ENCODE measurements at regions not wholly inside any gene's neighbourhood (a gene's known extent, or its start where the extent isn't known, plus 50 kb on each side); places are given as distances from the start of the nearest gene placed in this dataset.
"Not testable (repeated sequence)": the region's sequence is repeated elsewhere in the genome, so short reads cannot be mapped to it uniquely, and the experiment has no call there.

DNA sequence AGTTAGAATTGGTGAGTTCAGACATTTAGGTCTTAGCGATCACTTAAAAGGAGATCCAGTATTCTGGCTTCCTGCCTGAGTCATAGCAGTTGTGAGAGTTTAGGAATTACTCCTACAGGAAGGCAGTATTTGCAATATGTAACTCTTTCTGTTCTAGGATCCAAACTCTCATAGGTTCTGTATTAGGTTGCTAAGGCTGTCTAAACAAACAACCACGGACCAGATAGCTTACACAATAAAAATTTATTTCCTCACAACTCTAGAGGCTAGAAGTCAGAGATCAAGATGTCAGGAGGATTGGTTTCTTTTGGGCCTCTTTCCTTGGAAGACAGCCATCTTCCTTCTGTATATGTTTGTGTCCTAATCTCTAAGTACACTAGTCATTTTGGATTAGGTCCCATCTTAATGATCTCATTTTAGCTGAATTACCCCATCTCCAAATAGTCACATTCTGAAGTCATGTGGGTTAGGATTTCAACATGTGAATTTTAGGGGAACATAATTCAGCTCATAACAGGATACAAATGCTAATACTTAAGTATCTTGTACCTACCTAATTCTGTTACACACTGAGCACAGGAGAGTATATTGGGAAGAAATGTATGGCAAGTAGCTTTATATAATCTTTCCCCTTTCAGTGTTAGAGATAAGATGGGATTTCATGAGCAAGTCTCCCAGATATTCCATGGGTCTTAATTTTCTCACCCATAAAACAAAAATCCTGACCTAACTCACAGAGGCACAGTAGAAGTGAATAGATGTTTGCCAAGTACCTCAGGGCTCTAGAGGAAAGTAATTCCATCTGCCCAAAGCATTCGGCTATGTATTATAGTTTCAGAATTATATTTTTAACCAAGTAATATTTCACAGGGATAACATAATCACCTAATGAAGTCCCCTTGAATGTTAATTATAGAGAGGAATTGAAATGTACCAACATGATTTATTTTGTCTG, 144.4 kb downstream of the PTBP2 start:
- no peak for DNase-seq

GRCh38 chr1:96872757-96873156, 151.2 kb downstream of the PTBP2 start:
- no peak for DNase-seq

DNA sequence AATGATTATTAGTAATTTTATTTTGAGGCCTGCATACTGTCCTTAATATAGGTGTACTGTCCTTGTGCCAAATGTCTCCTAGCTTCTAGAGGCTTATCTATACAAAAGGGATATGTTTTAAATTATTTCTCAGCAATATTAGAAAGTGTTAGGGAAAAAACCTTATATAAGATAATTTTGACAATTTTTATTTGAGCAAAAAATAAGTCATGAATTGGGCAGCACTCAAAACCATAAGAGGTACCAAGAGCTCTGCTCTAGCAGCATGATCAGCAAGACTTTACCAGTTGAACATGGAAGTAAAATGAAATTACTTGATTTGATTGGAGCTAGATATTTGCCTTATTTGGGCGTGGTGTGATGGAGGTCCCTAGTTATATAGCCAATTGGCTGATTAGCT, 157.1 kb downstream of the PTBP2 start:
- DNase-seq: no peak

DNA sequence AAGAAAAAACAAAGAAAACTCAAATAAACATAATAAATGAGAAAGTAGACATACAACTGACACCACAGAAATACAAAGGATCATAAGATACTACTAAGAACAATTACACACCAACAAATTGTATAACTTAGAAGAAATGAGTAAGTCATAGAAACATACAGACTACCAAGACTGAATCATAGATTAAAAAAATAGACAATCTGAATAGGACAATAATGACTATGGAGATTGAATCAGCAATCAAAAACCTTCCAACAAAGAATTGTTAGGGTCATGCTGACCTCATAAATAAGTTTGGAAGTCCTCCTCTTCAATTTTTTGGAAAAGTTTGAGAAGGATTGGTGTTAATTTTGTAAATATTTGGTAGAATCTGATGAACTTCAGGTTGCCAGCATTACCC, 159.0 kb downstream of the PTBP2 start:
- no peak for DNase-seq

GRCh38 chr1:96882096-96882495, 160.5 kb downstream of the PTBP2 start:
- DNase-seq: no peak

- no peak for DNase-seq
These were observed 164.9 kb downstream of the PTBP2 start for GRCh38 chr1:96886474-96886873.

DNA sequence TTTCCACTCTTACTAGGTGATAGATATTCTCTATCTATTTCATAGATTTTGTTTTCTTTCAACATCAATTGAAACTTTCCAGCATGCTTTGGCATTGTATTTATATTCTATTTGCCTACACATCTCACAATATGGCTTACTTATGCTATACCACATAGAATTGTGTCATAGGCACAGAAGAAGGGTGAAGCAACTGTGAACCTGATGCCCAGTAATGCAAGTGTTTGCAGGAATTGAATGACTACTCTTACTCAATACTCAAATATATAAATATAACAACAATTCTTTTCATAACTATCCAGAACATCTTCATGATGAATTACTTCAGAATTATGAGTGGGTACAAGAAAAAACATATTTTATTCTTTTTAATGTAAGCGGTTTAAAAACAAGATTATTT, 165.9 kb downstream of the PTBP2 start:
- no peak for DNase-seq

DNA sequence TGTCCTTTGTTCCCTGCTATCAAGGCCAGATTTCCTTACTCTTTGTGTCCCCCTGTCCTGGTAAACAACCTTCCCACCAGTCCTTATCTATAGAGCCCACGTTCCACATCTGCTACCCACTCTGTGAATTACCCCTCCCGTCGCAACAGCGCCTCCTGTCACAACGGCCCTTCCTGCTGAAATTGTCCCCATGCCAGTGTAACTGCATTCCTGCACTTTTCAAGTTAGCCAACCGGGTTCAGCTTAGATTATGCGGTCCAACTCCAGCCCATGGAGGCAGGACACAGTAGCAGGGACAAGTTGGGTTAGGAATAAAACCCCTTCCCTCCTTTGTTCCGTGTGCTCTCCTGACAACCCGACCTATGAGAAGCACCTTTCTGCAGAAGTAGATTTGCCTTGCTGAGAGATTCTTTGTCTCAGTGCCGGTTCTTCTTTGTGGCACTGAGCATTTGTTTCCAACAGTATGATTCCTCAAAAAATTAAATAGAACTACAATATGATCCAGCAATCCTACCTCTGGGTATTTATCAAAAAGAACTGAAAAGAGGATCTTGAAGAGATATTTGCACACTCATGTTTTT, 180.3 kb downstream of the PTBP2 start:
- DNase-seq: no peak

DNA sequence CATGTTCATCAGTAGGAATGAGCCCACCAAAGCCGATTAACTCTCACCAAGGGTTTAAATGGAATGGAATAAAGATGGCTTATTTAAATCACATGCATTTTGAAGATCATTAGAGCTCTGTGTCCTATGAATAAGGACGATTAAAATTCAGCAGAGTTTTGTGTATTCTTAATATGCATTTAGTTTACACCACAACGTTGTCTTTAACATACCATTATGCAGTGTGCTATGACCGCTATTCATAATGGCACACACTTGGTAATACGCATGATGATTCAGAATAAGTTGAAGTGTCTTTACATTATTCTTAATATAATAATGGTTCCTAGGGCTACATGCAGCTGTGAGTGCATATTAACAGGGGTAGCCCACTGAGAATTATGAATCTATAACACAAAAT, 190.7 kb downstream of the PTBP2 start:
- no peak for DNase-seq

DNA sequence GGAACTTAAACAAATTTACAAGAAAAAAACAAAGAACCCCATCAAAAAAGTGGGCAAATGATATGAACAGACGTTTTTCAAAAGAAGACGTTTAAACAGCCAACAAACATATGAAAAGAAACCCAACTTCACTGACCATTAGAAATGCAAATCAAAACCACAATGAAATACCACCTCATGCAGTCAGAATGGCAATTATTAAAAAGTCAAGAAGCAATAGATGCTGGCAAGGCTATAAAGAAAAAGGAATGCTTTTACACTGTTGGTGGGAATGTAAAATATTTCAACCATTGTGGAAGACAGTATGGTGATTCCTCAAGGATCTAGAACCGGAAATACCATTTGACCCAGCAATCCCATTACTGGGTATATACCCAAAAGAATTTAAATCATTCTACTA, 194.1 kb downstream of the PTBP2 start:
- not testable (repeated sequence) for DNase-seq

- no peak for DNase-seq
These were observed 196.8 kb downstream of the PTBP2 start for GRCh38 chr1:96918406-96918805.

DNA sequence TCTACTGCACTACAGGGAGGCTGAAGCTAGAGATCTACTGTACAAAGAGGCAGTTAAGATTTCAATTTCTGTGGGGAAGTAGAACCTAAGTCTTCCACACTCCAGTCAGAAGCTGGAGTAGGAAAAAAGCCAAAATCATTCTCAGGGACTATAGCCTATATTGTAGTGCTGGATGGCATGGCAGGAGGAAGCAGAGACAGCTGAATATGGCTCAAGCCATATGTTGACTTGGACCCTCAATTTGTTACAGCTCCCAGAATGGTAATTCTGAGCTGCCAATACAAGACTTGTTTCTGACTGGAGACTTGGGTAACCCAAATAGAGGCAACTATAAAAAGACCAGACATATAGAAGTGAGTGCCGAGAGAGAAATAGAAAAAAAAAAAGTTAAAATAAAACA, 200.6 kb downstream of the PTBP2 start:
- no peak for DNase-seq

- DNase-seq: no peak
These were observed 202.2 kb downstream of the PTBP2 start for GRCh38 chr1:96923753-96924152.

GRCh38 chr1:96926176-96926575, 204.6 kb downstream of the PTBP2 start:
- no peak for DNase-seq

DNA sequence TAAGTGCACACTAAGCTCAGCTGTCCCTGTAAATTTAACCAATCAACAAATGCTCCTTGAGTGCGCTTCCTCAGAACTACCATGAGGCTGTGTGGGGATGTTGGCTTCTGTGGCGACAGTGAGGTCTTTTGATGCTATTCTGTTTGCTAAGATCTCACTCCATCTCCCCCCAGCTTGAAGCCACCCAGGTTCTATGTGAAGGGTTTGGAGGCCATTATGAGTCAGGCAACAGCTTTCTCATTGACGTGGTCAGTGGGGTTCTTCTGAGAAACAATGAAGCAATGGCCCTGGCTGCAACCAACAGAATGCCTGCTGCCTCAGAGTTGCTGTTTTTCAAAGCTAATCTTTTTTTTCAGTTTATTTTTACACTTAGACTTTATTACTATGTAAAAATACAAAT, 205.5 kb downstream of the PTBP2 start:
- no peak for DNase-seq

DNA sequence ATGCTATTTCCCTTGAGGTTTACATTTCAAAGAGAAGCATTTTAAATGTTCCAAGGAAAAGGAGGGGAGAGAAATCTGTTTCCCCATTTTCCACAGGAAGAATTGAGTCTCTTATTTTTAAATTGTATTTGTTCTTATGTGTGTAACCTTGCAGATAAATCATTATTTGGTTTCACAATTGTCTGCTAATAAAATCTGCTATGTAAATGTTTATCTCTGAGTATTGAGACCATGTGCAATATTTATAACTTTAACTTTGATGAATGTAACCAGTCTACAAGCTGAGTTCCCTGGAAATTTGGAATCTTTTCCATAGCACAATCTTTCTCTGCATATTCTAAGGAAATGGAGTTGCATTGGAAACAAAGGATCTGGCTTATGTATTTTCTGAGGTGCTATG, 209.6 kb downstream of the PTBP2 start:
- DNase-seq: no peak

GRCh38 chr1:96934282-96934681, 212.7 kb downstream of the PTBP2 start:
- DNase-seq: no peak

GRCh38 chr1:96944432-96945092, 223.0 kb downstream of the PTBP2 start:
- DNase-seq: no peak

- DNase-seq: no peak
These were observed 224.0 kb downstream of the PTBP2 start for GRCh38 chr1:96945509-96946084.

- DNase-seq: no peak
These were observed 233.9 kb downstream of the PTBP2 start for GRCh38 chr1:96955307-96956012.

DNA sequence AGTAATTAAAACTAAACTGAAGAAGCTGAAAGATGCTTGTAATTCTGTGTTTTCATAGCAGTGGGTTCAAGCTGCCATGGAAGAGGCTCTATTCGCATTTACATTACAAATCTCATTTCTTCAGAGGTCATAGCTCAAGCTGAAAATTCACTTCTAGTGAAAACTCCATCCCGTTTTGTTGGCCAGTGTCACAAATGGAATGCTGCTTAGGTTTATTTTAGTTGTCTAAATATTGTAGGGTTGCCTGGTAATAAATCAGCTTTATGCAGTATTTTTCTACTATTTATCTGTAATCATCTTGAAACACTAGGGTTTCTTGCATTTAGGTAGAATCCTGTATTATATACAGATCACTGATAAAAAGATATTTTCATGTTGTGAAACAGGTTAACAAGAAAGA, 240.6 kb downstream of the PTBP2 start:
- no peak for DNase-seq

DNA sequence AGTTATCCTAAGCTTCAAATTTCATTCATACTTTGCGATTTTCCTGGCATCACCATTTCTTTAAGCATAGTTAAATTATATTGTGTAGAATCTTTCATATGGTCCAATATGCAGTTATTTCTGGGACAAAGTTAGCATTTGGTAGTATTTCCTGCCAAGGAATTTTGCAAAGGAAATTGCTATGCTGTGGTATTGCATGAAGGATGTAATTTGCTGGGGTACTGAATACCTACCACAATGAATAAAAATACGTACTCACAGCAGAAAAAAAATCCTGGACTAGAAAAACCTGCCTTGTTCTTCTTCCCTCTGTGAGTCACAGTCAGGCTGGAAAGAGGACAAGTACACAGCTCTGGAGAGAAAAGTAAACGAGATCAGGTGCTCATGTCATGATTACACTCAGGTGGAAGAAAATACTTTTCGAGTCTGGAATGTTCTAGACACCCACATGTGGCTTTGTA, 241.2 kb downstream of the PTBP2 start:
- no peak for DNase-seq

DNA sequence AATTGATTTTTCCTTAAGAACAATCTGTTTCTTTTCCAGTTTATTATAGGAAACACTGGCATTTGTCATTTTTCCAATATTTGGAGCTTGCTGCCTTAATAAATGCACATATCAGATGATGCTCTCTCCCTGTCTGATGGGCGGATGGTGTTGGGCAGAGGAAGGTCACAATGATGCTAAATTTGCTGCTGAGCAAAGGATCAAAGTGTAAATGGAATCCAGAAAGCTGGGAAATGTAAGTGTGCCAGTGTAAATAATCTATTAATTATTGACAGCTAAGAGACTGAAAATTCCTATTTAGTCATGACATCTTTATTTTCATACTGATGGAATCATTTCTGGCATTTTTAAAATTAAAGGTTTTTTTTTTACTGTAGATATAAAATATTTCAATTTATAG, 243.2 kb downstream of the PTBP2 start:
- DNase-seq: no peak
